Astrocyte (in vitro differentiated cells and primary cell): ENCODE measurements at regions not wholly inside any gene's neighbourhood (a gene's known extent, or its start where the extent isn't known, plus 50 kb on each side); places are given as distances from the start of the nearest gene placed in this dataset.

Source experiments
- DNase-seq: peaks from one replicate; pipeline ENCODE4 v3.0.0-alpha.2; 2010; ENCODE audit warnings: low read depth
- FAIRE-seq: peaks from 2 replicates; lab custom pipeline; 2011; peaks lifted over from hg19 to GRCh38; lab: Jason Lieb, UNC
- H2AFZ ChIP-seq: 2 replicates; pipeline ENCODE4 v1.6.0; 2012; ENCODE audit warnings: low read depth, low read length, inconsistent platforms
- H3K27ac ChIP-seq: 2 replicates; pipeline ENCODE4 v1.5.1; 2011; ENCODE audit warnings: low read depth, low read length, inconsistent platforms
- H3K27me3 ChIP-seq: 2 replicates; pipeline ENCODE4 v1.6.0; 2011; ENCODE audit warnings: low read length, inconsistent platforms; ENCODE audit not compliant: insufficient read depth
- H3K36me3 ChIP-seq: 2 replicates; pipeline ENCODE4 v1.5.1; 2011; ENCODE audit warnings: low read length, inconsistent platforms; ENCODE audit not compliant: insufficient read depth
- H3K4me1 ChIP-seq: 2 replicates; pipeline ENCODE4 v1.5.1; 2011; ENCODE audit warnings: low read length, inconsistent platforms; ENCODE audit not compliant: insufficient read depth
- H3K4me2 ChIP-seq: 2 replicates; pipeline ENCODE4 v1.6.0; 2012; ENCODE audit warnings: low read length, inconsistent platforms
- H3K4me3 ChIP-seq: 2 replicates; pipeline ENCODE4 v1.5.1; 2011; ENCODE audit warnings: low read depth, mild to moderate bottlenecking, low read length, inconsistent platforms; ENCODE audit not compliant: insufficient read depth
- H3K79me2 ChIP-seq: 2 replicates; pipeline ENCODE4 v1.6.0; 2012; ENCODE audit warnings: mild to moderate bottlenecking, low read length, inconsistent platforms; ENCODE audit not compliant: insufficient read depth
- H3K9ac ChIP-seq: 2 replicates; pipeline ENCODE4 v1.6.0; 2012; ENCODE audit warnings: mild to moderate bottlenecking, low read length, inconsistent platforms
- H3K9me3 ChIP-seq: 2 replicates; pipeline ENCODE4 v1.5.1; 2012; ENCODE audit warnings: low read depth, mild to moderate bottlenecking, low read length, inconsistent platforms; ENCODE audit not compliant: insufficient read depth
- H4K20me1 ChIP-seq: 2 replicates; pipeline ENCODE4 v1.6.0; 2012; ENCODE audit warnings: low read length, inconsistent platforms; ENCODE audit not compliant: insufficient read depth
- H3K27ac Mint-ChIP-seq: one replicate; pipeline ENCODE4 v1.8.0; 2021; ENCODE audit warnings: mild to moderate bottlenecking, mixed read lengths; ENCODE audit not compliant: unreplicated experiment
- H3K27me3 Mint-ChIP-seq: one replicate; pipeline ENCODE4 v1.8.0; 2021; ENCODE audit warnings: low read depth, mixed read lengths; ENCODE audit not compliant: unreplicated experiment
- H3K36me3 Mint-ChIP-seq: one replicate; pipeline ENCODE4 v1.8.0; 2021; ENCODE audit warnings: low read depth, mixed read lengths; ENCODE audit not compliant: unreplicated experiment
- H3K4me1 Mint-ChIP-seq: one replicate; pipeline ENCODE4 v1.8.0; 2021; ENCODE audit warnings: low read depth, mixed read lengths; ENCODE audit not compliant: unreplicated experiment
- H3K4me3 Mint-ChIP-seq: one replicate; pipeline ENCODE4 v1.8.0; 2021; ENCODE audit warnings: mild to moderate bottlenecking, moderate library complexity, mixed read lengths; ENCODE audit not compliant: unreplicated experiment
- H3K9me3 Mint-ChIP-seq: one replicate; pipeline ENCODE4 v1.8.0; 2021; ENCODE audit warnings: mild to moderate bottlenecking, mixed read lengths; ENCODE audit not compliant: unreplicated experiment
- EZH2 ChIP-seq: IDR thresholded peaks from 2 replicates; pipeline ENCODE4 v1.6.1; 2012; ENCODE audit warnings: mild to moderate bottlenecking, low read length, inconsistent platforms; ENCODE audit not compliant: insufficient read depth
- TF ChIP-seq, protein P1 (sequence below): IDR thresholded peaks from 2 replicates; pipeline ENCODE4 v1.5.1; 2011; ENCODE audit warnings: low read depth, mild to moderate bottlenecking, inconsistent platforms, low read length, moderate library complexity; ENCODE audit not compliant: insufficient read depth

DNA sequence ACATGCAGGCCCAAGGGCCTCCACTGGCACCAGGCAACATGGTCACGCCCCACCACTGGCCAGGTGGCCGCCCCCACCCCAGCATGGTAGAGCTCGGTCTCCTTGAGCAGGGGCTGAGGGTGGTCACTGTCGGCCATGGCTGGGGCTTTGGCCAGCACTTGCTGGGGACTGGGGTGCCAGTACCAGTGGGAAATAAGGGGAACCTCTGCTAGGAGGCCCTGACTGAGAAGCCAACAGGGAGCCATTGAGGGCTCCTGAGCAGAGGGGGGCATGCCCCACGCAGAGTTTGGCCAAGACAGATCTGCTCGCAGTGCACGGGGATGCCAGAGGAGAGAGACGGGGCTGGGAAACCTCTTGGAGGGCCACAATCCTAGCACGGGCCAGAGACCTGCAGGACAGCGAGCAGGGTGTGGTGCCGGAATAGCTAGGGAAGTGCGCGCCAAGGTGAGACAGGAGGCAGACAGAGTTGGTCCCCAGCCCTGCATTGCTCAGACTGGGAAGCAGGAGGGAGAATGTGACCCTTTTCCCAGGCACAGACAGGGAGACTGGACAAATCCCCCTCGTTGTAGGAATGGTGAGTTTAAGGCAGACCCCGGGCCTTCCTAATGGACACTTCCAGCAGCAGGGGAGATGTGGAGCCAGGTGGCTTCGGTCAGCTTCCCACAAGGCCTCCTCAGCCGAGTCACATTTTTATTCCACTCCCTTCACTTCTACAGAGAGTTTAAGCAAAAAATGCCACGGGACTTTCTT lies 179.0 kb upstream of the CST7 start:
- H3K27ac Mint-ChIP-seq, result no peak overlapping the region
- no peak overlapping the region for H3K4me2 ChIP-seq
- no peaks in the 10 kb centered on the region for H3K27me3 ChIP-seq
- H4K20me1 ChIP-seq, result no peaks in the 10 kb centered on the region
- TF ChIP-seq, protein P1, sequence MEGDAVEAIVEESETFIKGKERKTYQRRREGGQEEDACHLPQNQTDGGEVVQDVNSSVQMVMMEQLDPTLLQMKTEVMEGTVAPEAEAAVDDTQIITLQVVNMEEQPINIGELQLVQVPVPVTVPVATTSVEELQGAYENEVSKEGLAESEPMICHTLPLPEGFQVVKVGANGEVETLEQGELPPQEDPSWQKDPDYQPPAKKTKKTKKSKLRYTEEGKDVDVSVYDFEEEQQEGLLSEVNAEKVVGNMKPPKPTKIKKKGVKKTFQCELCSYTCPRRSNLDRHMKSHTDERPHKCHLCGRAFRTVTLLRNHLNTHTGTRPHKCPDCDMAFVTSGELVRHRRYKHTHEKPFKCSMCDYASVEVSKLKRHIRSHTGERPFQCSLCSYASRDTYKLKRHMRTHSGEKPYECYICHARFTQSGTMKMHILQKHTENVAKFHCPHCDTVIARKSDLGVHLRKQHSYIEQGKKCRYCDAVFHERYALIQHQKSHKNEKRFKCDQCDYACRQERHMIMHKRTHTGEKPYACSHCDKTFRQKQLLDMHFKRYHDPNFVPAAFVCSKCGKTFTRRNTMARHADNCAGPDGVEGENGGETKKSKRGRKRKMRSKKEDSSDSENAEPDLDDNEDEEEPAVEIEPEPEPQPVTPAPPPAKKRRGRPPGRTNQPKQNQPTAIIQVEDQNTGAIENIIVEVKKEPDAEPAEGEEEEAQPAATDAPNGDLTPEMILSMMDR, result no peak
- TF ChIP-seq EZH2, result no peak
- H3K27me3 Mint-ChIP-seq, result peaks cover 2% of the 10 kb centered on the region
- FAIRE-seq, result no peak
- no peaks in the 10 kb centered on the region for H3K36me3 ChIP-seq
- no peak overlapping the region for H3K4me3 ChIP-seq
- H3K4me3 Mint-ChIP-seq, result no peak overlapping the region
- H3K36me3 Mint-ChIP-seq, result no peaks in the 10 kb centered on the region
- no peaks in the 10 kb centered on the region for H3K9me3 ChIP-seq
- no peak overlapping the region for H3K27ac ChIP-seq
- H2AFZ ChIP-seq, result no peak overlapping the region
- no peaks in the 10 kb centered on the region for H3K79me2 ChIP-seq
- no peak overlapping the region for H3K9ac ChIP-seq
- no peak for DNase-seq
- peaks cover 2% of the 10 kb centered on the region for H3K9me3 Mint-ChIP-seq
- H3K4me1 Mint-ChIP-seq, result peaks cover 54% of the 10 kb centered on the region
- peaks cover 40% of the 10 kb centered on the region for H3K4me1 ChIP-seq

DNA sequence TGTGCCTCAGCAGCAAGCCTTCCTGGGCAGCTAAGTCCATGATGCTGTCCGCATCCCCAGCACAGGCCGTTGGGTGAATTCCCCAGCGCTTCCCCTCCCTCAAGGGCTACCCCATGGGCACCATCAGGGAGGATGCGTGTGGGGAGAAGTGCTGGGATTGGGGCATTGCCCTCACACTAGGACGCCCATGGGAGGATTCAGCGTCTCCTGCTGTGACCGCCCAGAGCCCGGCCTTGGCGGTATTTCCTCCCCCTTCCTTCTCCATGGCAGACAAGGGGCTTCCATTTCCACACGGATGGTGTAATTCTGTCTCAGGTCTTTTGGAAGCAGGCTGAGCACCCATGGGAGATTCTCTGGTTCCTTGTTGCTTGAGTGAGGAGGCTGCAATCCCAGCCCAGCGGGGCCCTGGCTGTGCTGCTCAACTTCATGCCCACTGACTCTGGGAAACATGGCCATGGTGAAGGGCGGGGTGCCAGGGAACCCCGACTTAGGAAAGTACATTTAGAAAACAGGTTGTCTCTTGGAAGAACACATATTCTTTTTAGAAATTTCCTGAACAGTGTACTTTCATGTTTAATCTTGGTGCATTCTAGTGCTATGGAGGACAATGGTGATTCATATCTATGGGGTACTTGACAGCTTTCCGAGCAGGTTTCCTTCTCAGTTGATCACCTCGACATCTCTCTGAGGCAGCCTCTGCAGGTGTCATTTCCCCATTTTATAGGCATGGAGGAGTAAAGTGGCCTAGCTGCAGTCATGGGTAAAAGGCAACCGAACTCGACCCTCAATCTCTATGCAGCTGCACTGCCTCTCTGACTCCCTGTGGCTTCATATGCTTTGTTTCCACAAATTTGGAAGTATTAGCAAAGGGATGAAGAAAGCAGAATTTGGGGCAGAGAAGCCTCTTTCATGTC lies 178.2 kb upstream of the CST7 start:
- H3K9ac ChIP-seq, result no peak overlapping the region
- no peak overlapping the region for H3K4me3 ChIP-seq
- peaks cover 40% of the 10 kb centered on the region for H3K4me1 ChIP-seq
- no peak overlapping the region for H3K4me2 ChIP-seq
- no peaks in the 10 kb centered on the region for H3K79me2 ChIP-seq
- H3K27ac ChIP-seq, result no peak overlapping the region
- H3K27me3 Mint-ChIP-seq, result no peaks in the 10 kb centered on the region
- H3K36me3 Mint-ChIP-seq, result no peaks in the 10 kb centered on the region
- TF ChIP-seq, protein P1, result no peak
- no peak for TF ChIP-seq EZH2
- FAIRE-seq (no peak), DNase-seq (no peak)
- H2AFZ ChIP-seq, result no peak overlapping the region
- H3K36me3 ChIP-seq, result no peaks in the 10 kb centered on the region
- no peaks in the 10 kb centered on the region for H3K27me3 ChIP-seq
- no peaks in the 10 kb centered on the region for H4K20me1 ChIP-seq
- no peaks in the 10 kb centered on the region for H3K9me3 ChIP-seq
- no peak overlapping the region for H3K4me3 Mint-ChIP-seq
- H3K27ac Mint-ChIP-seq, result peak overlapping the region; percentile 64
- peaks cover 53% of the 10 kb centered on the region for H3K4me1 Mint-ChIP-seq
- H3K9me3 Mint-ChIP-seq, result peaks cover 2% of the 10 kb centered on the region
